ENCODE measurements at regions not wholly inside any gene's neighbourhood (a gene's known extent, or its start where the extent isn't known, plus 50 kb on each side); places are given as distances from the start of the nearest gene placed in this dataset.

GRCh38 chr9:86555661-86556060, 201.5 kb upstream of the TUT7 start:
- no peaks in the 10 kb centered on the region for H3K36me3 Mint-ChIP-seq
- no peak overlapping the region for H3K27ac Mint-ChIP-seq
- no peak for DNase-seq
- H3K27me3 Mint-ChIP-seq = peaks cover 29% of the 10 kb centered on the region
- H3K4me1 Mint-ChIP-seq = no peaks in the 10 kb centered on the region
- H3K4me3 Mint-ChIP-seq = no peak overlapping the region
- H3K9me3 Mint-ChIP-seq = no peaks in the 10 kb centered on the region

GRCh38 chr9:86550401-86550800, 196.2 kb upstream of the TUT7 start:
- no peaks in the 10 kb centered on the region for H3K36me3 Mint-ChIP-seq
- H3K27me3 Mint-ChIP-seq = peaks cover 33% of the 10 kb centered on the region
- H3K4me3 Mint-ChIP-seq = no peak overlapping the region
- no peaks in the 10 kb centered on the region for H3K9me3 Mint-ChIP-seq
- H3K27ac Mint-ChIP-seq = no peak overlapping the region
- DNase-seq = no peak
- H3K4me1 Mint-ChIP-seq = no peaks in the 10 kb centered on the region

GRCh38 chr9:86549920-86550319, 195.7 kb upstream of the TUT7 start:
- H3K9me3 Mint-ChIP-seq = no peaks in the 10 kb centered on the region
- no peaks in the 10 kb centered on the region for H3K4me1 Mint-ChIP-seq
- no peak for DNase-seq
- H3K27ac Mint-ChIP-seq = no peak overlapping the region
- H3K27me3 Mint-ChIP-seq = peaks cover 33% of the 10 kb centered on the region
- H3K36me3 Mint-ChIP-seq = no peaks in the 10 kb centered on the region
- no peak overlapping the region for H3K4me3 Mint-ChIP-seq

GRCh38 chr9:86549401-86549811, 195.2 kb upstream of the TUT7 start:
- Mint-ChIP-seq H3K36me3 (no peaks in the 10 kb centered on the region), H3K4me1 (no peaks in the 10 kb centered on the region), H3K9me3 (no peaks in the 10 kb centered on the region), H3K4me3 (no peak overlapping the region), H3K27me3 (peaks cover 31% of the 10 kb centered on the region), H3K27ac (no peak overlapping the region)
- DNase-seq = no peak

- no peak for DNase-seq
- Mint-ChIP-seq H3K9me3 (no peaks in the 10 kb centered on the region), H3K27ac (no peak overlapping the region), H3K4me1 (no peaks in the 10 kb centered on the region), H3K36me3 (no peaks in the 10 kb centered on the region), H3K4me3 (no peak overlapping the region), H3K27me3 (peaks cover 21% of the 10 kb centered on the region)
These were observed 194.0 kb upstream of the TUT7 start for GRCh38 chr9:86548220-86548619.

- H3K4me3 Mint-ChIP-seq = no peak overlapping the region
- no peak overlapping the region for H3K27ac Mint-ChIP-seq
- no peaks in the 10 kb centered on the region for H3K9me3 Mint-ChIP-seq
- no peaks in the 10 kb centered on the region for H3K36me3 Mint-ChIP-seq
- no peaks in the 10 kb centered on the region for H3K4me1 Mint-ChIP-seq
- DNase-seq = no peak
- H3K27me3 Mint-ChIP-seq = peaks cover 14% of the 10 kb centered on the region
These were observed 193.4 kb upstream of the TUT7 start for GRCh38 chr9:86547571-86547970.

GRCh38 chr9:86546712-86547111, 192.5 kb upstream of the TUT7 start:
- no peaks in the 10 kb centered on the region for H3K4me1 Mint-ChIP-seq
- peaks cover 7% of the 10 kb centered on the region for H3K27me3 Mint-ChIP-seq
- H3K27ac Mint-ChIP-seq = no peak overlapping the region
- no peaks in the 10 kb centered on the region for H3K36me3 Mint-ChIP-seq
- H3K9me3 Mint-ChIP-seq = no peaks in the 10 kb centered on the region
- no peak overlapping the region for H3K4me3 Mint-ChIP-seq
- no peak for DNase-seq

GRCh38 chr9:86545090-86545489, 190.9 kb upstream of the TUT7 start:
- no peak for DNase-seq
- Mint-ChIP-seq H3K36me3 (no peaks in the 10 kb centered on the region), H3K27ac (no peak overlapping the region), H3K27me3 (peaks cover 4% of the 10 kb centered on the region), H3K9me3 (no peaks in the 10 kb centered on the region), H3K4me3 (no peak overlapping the region), H3K4me1 (no peaks in the 10 kb centered on the region)

GRCh38 chr9:86541014-86541570, 186.9 kb upstream of the TUT7 start:
- Mint-ChIP-seq H3K36me3 (no peaks in the 10 kb centered on the region), H3K27ac (no peak overlapping the region), H3K27me3 (no peaks in the 10 kb centered on the region)

GRCh38 chr9:86535406-86535915, 181.3 kb upstream of the TUT7 start:
- Mint-ChIP-seq H3K27me3 (peaks cover 4% of the 10 kb centered on the region), H3K27ac (no peak overlapping the region), H3K36me3 (no peaks in the 10 kb centered on the region), H3K4me1 (no peaks in the 10 kb centered on the region), H3K4me3 (no peak overlapping the region), H3K9me3 (peaks cover 4% of the 10 kb centered on the region)
- no peak for DNase-seq

More at GRCh38 chr9:86541014-86541570, 186.9 kb upstream of the TUT7 start:
- Mint-ChIP-seq H3K9me3 (peaks cover 4% of the 10 kb centered on the region), H3K4me1 (no peaks in the 10 kb centered on the region), H3K4me3 (no peak overlapping the region)
- DNase-seq = no peak

GRCh38 chr9:86534572-86535258, 180.5 kb upstream of the TUT7 start:
- H3K4me1 Mint-ChIP-seq = no peaks in the 10 kb centered on the region
- no peak overlapping the region for H3K27ac Mint-ChIP-seq
- H3K36me3 Mint-ChIP-seq = no peaks in the 10 kb centered on the region
- H3K27me3 Mint-ChIP-seq = peaks cover 8% of the 10 kb centered on the region
- no peak for DNase-seq
- peaks cover 4% of the 10 kb centered on the region for H3K9me3 Mint-ChIP-seq
- no peak overlapping the region for H3K4me3 Mint-ChIP-seq

GRCh38 chr9:86531971-86532640, 177.9 kb upstream of the TUT7 start:
- no peaks in the 10 kb centered on the region for H3K36me3 Mint-ChIP-seq
- no peaks in the 10 kb centered on the region for H3K4me1 Mint-ChIP-seq
- no peak for DNase-seq
- peaks cover 4% of the 10 kb centered on the region for H3K9me3 Mint-ChIP-seq
- H3K27ac Mint-ChIP-seq = no peak overlapping the region
- no peak overlapping the region for H3K4me3 Mint-ChIP-seq
- peaks cover 23% of the 10 kb centered on the region for H3K27me3 Mint-ChIP-seq

- Mint-ChIP-seq H3K4me3 (no peak overlapping the region), H3K27me3 (peaks cover 23% of the 10 kb centered on the region), H3K27ac (no peak overlapping the region), H3K36me3 (no peaks in the 10 kb centered on the region), H3K4me1 (no peaks in the 10 kb centered on the region), H3K9me3 (peaks cover 3% of the 10 kb centered on the region)
- DNase-seq = no peak
These were observed 177.2 kb upstream of the TUT7 start for GRCh38 chr9:86531273-86531970.

- Mint-ChIP-seq H3K4me3 (no peak overlapping the region), H3K4me1 (no peaks in the 10 kb centered on the region), H3K27me3 (peaks cover 29% of the 10 kb centered on the region), H3K27ac (no peak overlapping the region), H3K9me3 (no peaks in the 10 kb centered on the region), H3K36me3 (no peaks in the 10 kb centered on the region)
- DNase-seq = no peak
These were observed 175.5 kb upstream of the TUT7 start for GRCh38 chr9:86529496-86530275.

Measured in activated naive CD8-positive, alpha-beta T cell treated with anti-CD3 and anti-CD28 coated beads for 36 hours (primary cell).